ENCODE measurements at regions not wholly inside any gene's neighbourhood (a gene's known extent, or its start where the extent isn't known, plus 50 kb on each side); places are given as distances from the start of the nearest gene placed in this dataset.

- Histone ChIP-seq H3K4me3 (no peak overlapping the region), H3K27me3 (no peaks in the 10 kb centered on the region), H3K36me3 (no peaks in the 10 kb centered on the region), H3K9me3 (peaks cover 0 to 11% (median 0%) of the 10 kb centered on the region in 11 donors), H3K27ac (peak overlapping the region in 1 of 10 donors; percentile 9), H3K4me1 (peaks cover 0 to 11% (median 0%) of the 10 kb centered on the region in 9 donors)
- no peak for ATAC-seq
- intact Hi-C loops (cut with DNase I), result no loop called here
- TF ChIP-seq CTCF (IDR thresholded peaks at IDR 0.05), result no peak
- no peak for DNase-seq
- 88 to 90% methylated on average over 5 of the region's 5 CpGs for WGBS, 2 donors
These were observed 308.1 kb upstream of the RASGRP1 start for GRCh38 chr15:38872732-38873131.

- H3K36me3 ChIP-seq, result no peaks in the 10 kb centered on the region
- DNase-seq (no peak), ATAC-seq (no peak)
- peak overlapping the region in 1 of 10 donors; percentile 9 for H3K27ac ChIP-seq
- H3K4me1 ChIP-seq, result peaks cover 0 to 10% (median 0%) of the 10 kb centered on the region in 9 donors
- no peaks in the 10 kb centered on the region for H3K27me3 ChIP-seq
- intact Hi-C loops (cut with DNase I), result no loop called here
- H3K4me3 ChIP-seq, result no peak overlapping the region
- peaks cover 0 to 11% (median 0%) of the 10 kb centered on the region in 11 donors for H3K9me3 ChIP-seq
- 72 to 79% methylated on average over 4 of the region's 4 CpGs for WGBS, 2 donors
- TF ChIP-seq CTCF (IDR thresholded peaks at IDR 0.05), result no peak
These were observed 308.5 kb upstream of the RASGRP1 start for GRCh38 chr15:38873158-38873557.

GRCh38 chr15:38874464-38874863 lies 309.9 kb upstream of the RASGRP1 start:
- Histone ChIP-seq H3K4me3 (no peak overlapping the region), H3K27me3 (no peaks in the 10 kb centered on the region), H3K4me1 (peaks cover 0 to 5% (median 0%) of the 10 kb centered on the region in 9 donors), H3K9me3 (peaks cover 0 to 11% (median 0%) of the 10 kb centered on the region in 11 donors), H3K36me3 (no peaks in the 10 kb centered on the region), H3K27ac (no peak overlapping the region)
- intact Hi-C loops (cut with DNase I), result no loop called here
- WGBS, 2 donors, result 91 to 94% methylated on average over 5 of the region's 5 CpGs
- TF ChIP-seq CTCF (IDR thresholded peaks at IDR 0.05), result no peak
- no peak for ATAC-seq
- DNase-seq, result no peak

GRCh38 chr15:38876211-38876610 lies 311.6 kb upstream of the RASGRP1 start:
- ATAC-seq (no peak), DNase-seq (no peak)
- Histone ChIP-seq H3K27ac (no peak overlapping the region), H3K4me1 (peaks cover 0 to 5% (median 0%) of the 10 kb centered on the region in 9 donors), H3K36me3 (no peaks in the 10 kb centered on the region), H3K27me3 (no peaks in the 10 kb centered on the region), H3K4me3 (no peak overlapping the region), H3K9me3 (peaks cover 0 to 5% (median 0%) of the 10 kb centered on the region in 11 donors)
- intact Hi-C loops (cut with DNase I), result no loop called here
- WGBS, 2 donors, result 93 to 95% methylated on average over 6 of the region's 6 CpGs
- no peak for TF ChIP-seq CTCF (IDR thresholded peaks at IDR 0.05)

Measured in heart right ventricle (tissue), 16 donors.